ENCODE measurements at regions not wholly inside any gene's neighbourhood (a gene's known extent, or its start where the extent isn't known, plus 50 kb on each side); places are given as distances from the start of the nearest gene placed in this dataset.

- Histone ChIP-seq H4K91ac (ENCODE audit: insufficient read depth, low read depth, low read length) (no peak overlapping the region), H3K4ac (ENCODE audit: low read depth, low read length) (no peak overlapping the region), H3K4me3 (ENCODE audit: insufficient read depth, low read depth, low read length) (no peak overlapping the region), H4K5ac (ENCODE audit: low read depth, low read length) (no peak overlapping the region), H2BK15ac (ENCODE audit: low read depth, low read length) (no peak overlapping the region), H3K56ac (ENCODE audit: extremely low read depth, insufficient read depth, low read length) (no peak overlapping the region), H2BK120ac (ENCODE audit: low read depth, low read length) (no peak overlapping the region), H4K8ac (ENCODE audit: low read depth in 2 of 2, low read length in 2 of 2) (no peak overlapping the region), H3K4me2 (ENCODE audit: low read depth, low read length) (no peak overlapping the region), H4K20me1 (ENCODE audit: insufficient read depth, low read length) (no peaks in the 10 kb centered on the region), H3K4me1 (ENCODE audit: control insufficient read depth, insufficient read depth, low read length) (no peaks in the 10 kb centered on the region; the same call in 1 of the 2 replicates), H3K27ac (ENCODE audit: insufficient read depth, low read length) (no peak overlapping the region), H3K18ac (ENCODE audit: low read depth, low read length) (no peak overlapping the region), H3K36me3 (ENCODE audit: control insufficient read depth, insufficient read depth, low read length) (no peaks in the 10 kb centered on the region), H2AFZ (replicated peaks; ENCODE audit: low read length, poor library complexity) (no peak overlapping the region), H2AK9ac (replicated peaks; ENCODE audit: low read depth, low read length, poor library complexity) (no peak overlapping the region), H2BK20ac (ENCODE audit: low read depth, low read length) (no peak overlapping the region), H3K14ac (replicated peaks; ENCODE audit: low read depth, low read length) (no peak overlapping the region), H3K23ac (ENCODE audit: low read depth, low read length) (no peak overlapping the region), H3K27me3 (ENCODE audit: control insufficient read depth, insufficient read depth, low read length) (no peaks in the 10 kb centered on the region), H3K9me3 (ENCODE audit: control insufficient read depth, insufficient read depth, low read length) (no peaks in the 10 kb centered on the region), H3K9ac (ENCODE audit: low read depth, low read length) (no peak overlapping the region), H3K9me1 (ENCODE audit: insufficient read depth, low read length) (no peaks in the 10 kb centered on the region), H2AK5ac (ENCODE audit: low read depth, low read length) (no peak overlapping the region), H3K79me1 (ENCODE audit: low read depth in 1 of 2, low read length in 2 of 2) (no peaks in the 10 kb centered on the region), H2BK5ac (ENCODE audit: low read depth, low read length, poor library complexity, severe bottlenecking) (no peak overlapping the region)
- dilution Hi-C loops (cut with HindIII; ENCODE audit: low sequenced_read_pairs, unreplicated experiment), result no loop called here
- in situ Hi-C loops (cut with MboI; ENCODE audit: low sequenced_read_pairs), result no loop called here
- BruUV-seq (replicated peaks), result no TSS peak
- WGBS, 2 experiments (ENCODE audit: extremely low coverage in 2 of 2, insufficient read length in 1 of 2), result no CpG with 5 or more reads among the region's 1 CpG
- no peak for TF ChIP-seq NFE2L2 (IDR thresholded peaks at IDR 0.05; ENCODE audit: low read depth, low read length)
- TF ChIP-seq CEBPB (IDR thresholded peaks at IDR 0.05; ENCODE audit: low read depth, low read length), result no peak
- no peak for TF ChIP-seq SMC3 (IDR thresholded peaks at IDR 0.05; ENCODE audit: low read depth, low read length)
- no peak for TF ChIP-seq USF2 (IDR thresholded peaks at IDR 0.05; ENCODE audit: low read depth, low read length)
- TF ChIP-seq RFX5 (IDR thresholded peaks at IDR 0.05; ENCODE audit: low read depth, low read length), result no peak
- TF ChIP-seq ELK1 (IDR thresholded peaks at IDR 0.05; ENCODE audit: borderline replicate concordance, low read depth, low read length), result no peak
- no peak for TF ChIP-seq POLR2A (IDR thresholded peaks at IDR 0.05; ENCODE audit: low read depth, low read length)
- no peak for TF ChIP-seq RAD21 (IDR thresholded peaks at IDR 0.05; ENCODE audit: low read length)
- TF ChIP-seq RCOR1 (IDR thresholded peaks at IDR 0.05; ENCODE audit: insufficient replicate concordance, low read length), result no peak
- TF ChIP-seq MAFK (IDR thresholded peaks at IDR 0.05; ENCODE audit: low read depth, low read length), result no peak
- TF ChIP-seq MXI1 (IDR thresholded peaks at IDR 0.05; ENCODE audit: borderline replicate concordance, low read depth, low read length), result no peak
- no peak for TF ChIP-seq MAZ (IDR thresholded peaks at IDR 0.05; ENCODE audit: borderline replicate concordance, low read depth, low read length)
- TF ChIP-seq BHLHE40 (IDR thresholded peaks at IDR 0.05; ENCODE audit: low read depth, low read length), result no peak
- no peak for TF ChIP-seq CHD1 (IDR thresholded peaks at IDR 0.05; ENCODE audit: low read depth, low read length)
- no peak for TF ChIP-seq FOS (IDR thresholded peaks at IDR 0.05; ENCODE audit: low read depth, low read length)
- no peak for TF ChIP-seq CTCF (conservative IDR thresholded peaks at IDR 0.05; ENCODE audit: low read depth, low read length)
- DNase-seq (no peak), ATAC-seq (ENCODE audit: low read depth) (no peak)
- intact Hi-C loops (cut with micrococcal nuclease), result no loop called here
- ChIA-PET POLR2A (ENCODE audit: unreplicated experiment) (no interaction called here), CTCF (no interaction called here)
These were observed 161.2 kb upstream of the SPEF2 start for GRCh38 chr5:35456506-35456905.

Data from IMR-90 (cell line).